GM21515 (cell line): ENCODE measurements at regions not wholly inside any gene's neighbourhood (a gene's known extent, or its start where the extent isn't known, plus 50 kb on each side); places are given as distances from the start of the nearest gene placed in this dataset.
"Not testable (repeated sequence)": the region's sequence is repeated elsewhere in the genome, so short reads cannot be mapped to it uniquely, and the experiment has no call there.

Experiments
- ATAC-seq: cut with Tn5 transposase; IDR thresholded peaks from one replicate; pipeline ENCODE4 v1.9.1; 2021; ENCODE audit not compliant: unreplicated experiment

DNA sequence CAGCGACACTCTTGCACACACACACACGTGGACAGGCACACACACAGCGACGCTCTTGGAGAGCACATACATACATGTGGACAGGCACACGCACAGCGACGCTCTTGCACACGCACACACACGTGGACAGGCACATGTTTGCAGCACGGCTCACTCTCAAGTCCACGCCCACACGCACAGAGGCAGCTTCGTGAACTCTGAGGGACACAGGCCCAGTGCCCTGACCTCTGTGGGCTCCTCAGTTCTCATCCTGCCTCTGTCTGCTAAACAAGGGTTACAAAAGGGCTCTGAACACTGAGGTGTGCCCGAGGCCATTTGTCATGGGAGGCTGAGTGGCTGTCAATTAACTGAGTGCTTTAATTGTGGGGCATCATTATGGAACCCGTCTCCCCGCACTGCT, 558.8 kb upstream of the ADAMTS16 start:
- ATAC-seq = no peak

DNA sequence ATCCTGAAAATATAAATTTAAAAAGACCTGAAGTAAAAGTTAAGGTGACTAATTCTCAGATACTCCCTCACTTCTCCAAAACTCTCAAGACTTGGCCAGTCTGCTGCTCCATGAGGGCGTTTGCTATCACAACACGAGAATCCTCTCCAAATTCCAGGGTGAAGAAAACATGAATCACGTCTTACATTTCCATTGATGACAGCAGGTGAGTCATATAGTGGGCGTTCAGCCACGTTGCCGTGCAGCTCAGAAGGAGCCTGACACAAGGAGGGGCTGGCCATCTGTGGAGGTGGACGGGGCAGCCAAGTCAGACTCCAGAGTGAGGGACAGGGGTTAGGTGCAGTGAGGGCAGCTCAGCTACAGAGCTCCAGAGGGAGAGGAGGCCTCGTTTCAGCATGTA, 555.1 kb upstream of the ADAMTS16 start:
- ATAC-seq = no peak

DNA sequence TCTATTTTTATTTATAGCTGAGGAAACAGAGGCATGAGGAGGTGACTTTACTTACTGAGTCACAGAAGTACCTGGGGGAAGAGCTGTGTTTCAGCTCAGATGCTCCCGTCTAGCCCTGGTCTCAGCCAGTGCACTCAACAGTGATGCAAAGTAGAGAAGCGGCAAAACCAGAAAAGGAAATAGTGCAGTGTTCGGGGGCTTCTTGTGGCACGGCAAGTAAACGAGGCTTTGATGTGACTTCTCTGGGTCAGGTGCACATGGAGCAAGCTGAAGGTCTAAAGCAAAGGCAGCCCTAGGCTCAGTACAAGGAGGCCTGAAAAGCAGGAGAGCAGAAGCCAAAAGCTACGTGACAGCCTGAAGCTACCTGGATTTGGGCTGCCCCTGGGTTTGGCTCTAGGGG, 526.7 kb upstream of the ADAMTS16 start:
- no peak for ATAC-seq

DNA sequence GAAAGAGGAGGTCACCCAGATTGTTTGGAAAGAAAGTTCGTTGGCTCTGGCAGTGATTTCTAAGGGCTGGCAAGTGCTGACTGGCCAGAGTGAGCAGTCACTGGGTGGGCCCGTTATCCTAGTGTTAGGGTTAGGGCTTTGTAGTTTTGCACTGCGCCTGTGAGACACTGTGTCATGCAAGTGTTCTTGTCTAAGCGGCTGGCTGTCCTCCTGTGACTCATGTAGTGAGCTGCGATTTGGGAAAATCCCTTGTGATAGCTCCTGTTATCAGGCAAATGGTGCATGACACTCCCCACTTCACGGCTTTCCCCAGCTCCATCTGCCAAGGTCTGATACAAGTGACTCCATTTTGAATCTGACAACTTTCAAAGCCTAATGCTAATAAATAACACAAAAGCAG, 526.0 kb upstream of the ADAMTS16 start:
- no peak for ATAC-seq

DNA sequence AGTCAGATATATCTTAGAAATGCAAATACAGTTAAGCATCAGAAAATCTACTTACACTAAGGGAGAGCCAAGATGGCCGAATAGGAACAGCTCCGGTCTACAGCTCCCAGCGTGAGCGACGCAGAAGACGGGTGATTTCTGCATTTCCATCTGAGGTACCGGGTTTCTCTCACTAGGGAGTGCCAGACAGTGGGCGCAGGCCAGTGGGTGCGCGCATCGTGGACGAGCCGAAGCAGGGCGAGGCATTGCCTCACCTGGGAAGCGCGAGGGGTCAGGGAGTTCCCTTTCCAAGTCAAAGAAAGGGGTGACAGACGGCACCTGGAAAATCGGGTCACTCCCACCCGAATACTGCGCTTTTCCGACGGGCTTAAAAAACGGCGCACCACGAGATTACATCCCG, 524.8 kb upstream of the ADAMTS16 start:
- not testable (repeated sequence) for ATAC-seq

DNA sequence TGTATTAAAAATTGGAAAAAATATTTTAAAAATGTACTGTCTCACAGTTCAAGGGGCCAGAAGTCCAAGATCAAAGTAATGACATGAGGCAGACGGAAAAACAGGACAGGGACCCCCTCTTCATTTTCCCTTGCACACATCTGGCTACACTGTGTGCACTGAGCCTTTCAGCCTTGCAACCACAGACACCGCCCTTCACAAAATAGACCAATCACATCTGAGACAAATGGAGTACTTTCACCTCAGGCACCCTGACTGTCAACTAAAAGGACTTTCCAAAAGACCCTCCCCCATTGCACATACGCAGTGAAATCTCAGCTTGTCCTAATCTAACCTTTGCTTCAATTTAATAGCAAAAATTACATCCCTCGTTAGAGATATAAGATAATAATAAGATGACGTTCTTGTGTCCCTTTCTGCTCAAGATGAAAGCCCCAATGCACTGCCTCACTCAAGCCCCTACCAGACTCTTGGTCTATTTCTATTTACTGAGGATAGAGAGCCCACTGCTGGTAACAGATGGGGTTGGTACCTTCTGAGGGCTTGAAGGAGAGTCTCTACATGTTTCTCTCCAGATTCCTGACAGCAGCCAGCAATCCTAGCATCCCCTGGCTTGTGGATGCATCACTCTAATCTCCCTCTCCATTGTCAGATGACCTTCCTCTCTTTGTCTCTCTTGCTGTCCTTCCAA, 514.8 kb upstream of the ADAMTS16 start:
- no peak for ATAC-seq

DNA sequence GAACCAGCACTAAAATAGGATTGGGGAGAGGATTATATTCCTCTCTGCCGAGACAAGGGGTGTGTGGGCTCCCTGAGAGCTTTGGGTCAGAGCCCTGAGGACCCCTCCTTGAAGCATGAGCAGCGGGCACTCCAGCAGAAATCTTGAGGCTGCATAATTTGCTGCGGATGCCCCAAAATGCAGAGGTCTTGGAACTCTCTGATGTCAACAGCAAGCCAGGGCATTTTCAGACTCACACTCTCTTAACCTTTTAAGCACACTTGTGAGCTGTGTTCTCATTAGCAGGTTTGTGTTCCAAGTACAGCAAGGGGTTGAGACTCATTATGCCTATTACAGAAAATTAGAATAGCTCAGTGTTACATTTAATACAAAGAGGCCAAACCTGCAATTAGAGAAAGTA, 513.0 kb upstream of the ADAMTS16 start:
- ATAC-seq = no peak

DNA sequence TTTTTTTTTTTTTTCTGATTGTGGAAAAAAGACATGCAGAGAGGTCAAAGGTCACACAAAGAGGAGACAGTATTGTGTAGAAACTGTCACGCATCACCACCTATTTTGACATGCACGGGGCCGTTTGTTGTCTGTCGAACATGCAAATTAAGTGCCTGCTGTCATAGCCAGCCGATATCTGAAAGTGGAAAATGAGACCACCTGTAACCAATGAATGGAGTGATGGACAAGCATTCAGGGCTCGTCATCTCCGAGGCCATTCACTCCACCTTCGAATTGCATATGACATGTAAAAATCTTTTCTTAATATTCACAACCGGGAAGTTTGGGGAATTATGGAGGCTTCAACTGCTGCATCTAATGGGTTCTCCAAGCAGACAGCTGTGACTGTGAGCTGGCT, 512.2 kb upstream of the ADAMTS16 start:
- no peak for ATAC-seq

DNA sequence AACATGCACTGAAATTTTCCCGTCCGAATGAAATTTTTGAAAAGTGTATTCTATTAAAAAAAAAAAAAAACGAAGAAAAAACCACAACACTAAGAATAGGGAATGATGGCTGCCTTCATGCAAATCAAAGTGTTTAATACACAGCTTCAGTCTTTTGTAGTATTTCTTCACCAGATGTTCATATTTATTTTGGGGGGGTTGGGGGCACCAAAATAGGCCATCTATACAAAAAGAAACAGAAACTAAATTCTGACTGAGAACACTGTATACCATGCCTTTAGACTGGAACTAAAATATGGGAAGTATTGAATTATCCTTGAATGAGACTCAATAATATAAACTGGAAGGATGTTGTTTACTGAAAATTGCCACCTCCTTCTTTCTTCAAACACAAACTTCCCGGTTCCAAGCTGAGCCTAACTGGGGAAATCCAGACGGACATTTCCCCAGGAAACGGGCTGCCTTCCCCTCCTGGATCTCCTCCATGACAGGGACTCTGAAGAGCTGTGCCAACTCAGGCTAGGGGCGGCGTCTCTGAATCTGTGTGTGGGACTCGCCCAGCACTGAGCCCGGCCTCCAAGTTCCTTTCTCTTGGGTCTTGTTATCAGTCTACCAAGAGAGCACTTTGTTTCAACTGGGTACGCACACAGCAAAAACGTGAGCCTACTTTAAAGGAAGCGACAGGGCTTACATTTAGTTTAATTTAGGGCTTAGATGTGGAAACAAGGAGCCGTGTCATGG, 511.3 kb upstream of the ADAMTS16 start:
- no peak for ATAC-seq

DNA sequence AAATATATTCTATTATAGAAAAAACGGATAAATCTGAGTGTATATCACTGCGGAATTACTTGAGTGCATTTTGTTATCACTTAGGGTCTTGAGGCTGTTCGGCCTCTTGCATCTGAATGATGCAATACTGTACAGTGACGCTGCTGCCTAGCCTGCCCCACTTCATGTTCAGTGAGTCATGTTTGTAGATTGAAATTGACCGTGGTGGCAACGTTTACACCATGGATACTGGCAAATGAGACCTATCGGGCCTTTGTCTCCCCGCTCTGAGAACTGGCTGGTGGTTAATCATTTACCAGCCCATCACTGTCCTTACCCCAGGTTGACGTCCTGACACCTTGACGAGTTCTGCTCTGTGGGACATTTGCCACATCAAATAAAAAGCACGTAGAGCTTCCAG, 510.1 kb upstream of the ADAMTS16 start:
- ATAC-seq = no peak

DNA sequence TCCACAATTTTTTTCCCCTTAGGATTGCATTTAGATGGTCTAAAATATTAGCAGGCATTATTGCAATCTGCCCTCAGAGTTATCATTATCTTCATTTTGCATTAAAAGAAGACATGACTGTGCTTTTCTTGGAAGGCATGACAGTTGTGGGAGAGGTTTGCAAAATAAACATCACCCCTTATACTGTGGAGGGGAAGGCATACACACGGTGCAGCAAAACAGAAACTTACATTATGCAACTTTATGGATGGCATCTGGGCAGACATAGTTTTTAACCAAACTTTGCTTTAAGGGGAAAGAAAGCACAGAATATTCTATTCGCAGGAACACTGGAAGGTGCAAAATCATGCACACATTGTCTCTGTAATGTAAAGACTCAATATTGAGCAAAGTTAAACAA, 505.8 kb upstream of the ADAMTS16 start:
- no peak for ATAC-seq

DNA sequence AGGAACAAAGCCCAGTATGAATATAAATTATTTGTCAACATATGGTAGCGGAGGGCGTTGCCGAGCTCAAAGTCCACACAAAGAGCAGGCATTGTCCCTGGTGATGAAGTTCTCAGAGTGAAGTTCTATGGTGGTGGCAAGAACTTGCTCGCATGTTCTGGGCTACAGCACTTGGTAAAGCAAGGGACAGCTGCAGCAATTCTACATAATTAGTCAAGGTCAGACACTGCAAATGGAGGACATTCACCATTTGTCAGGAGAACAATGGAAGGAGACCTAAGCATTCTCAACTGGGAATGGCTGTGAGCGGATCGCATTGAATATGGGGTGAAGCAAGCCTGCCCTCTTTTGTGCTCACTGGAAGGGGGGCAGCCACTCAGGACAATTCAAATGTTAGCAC, 503.8 kb upstream of the ADAMTS16 start:
- ATAC-seq = no peak

DNA sequence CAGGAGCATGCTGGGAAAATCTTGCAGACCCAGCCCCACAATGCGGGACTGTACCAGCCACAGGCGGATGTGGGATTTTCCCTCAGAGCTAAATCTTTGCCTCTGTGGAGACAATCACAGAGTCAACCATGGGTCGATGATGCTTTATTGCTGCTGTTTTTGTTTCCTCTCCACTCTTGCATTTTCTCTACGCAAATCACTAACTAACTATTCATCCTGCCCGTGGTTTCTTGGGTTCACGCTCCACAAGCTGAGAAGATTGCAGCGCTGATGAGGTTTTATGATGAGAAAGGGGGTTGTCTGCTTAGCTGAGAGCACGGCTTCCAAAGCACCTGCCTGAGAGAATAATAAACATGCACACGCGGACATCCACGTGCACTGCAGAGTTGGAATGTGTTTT, 500.2 kb upstream of the ADAMTS16 start:
- no peak for ATAC-seq

DNA sequence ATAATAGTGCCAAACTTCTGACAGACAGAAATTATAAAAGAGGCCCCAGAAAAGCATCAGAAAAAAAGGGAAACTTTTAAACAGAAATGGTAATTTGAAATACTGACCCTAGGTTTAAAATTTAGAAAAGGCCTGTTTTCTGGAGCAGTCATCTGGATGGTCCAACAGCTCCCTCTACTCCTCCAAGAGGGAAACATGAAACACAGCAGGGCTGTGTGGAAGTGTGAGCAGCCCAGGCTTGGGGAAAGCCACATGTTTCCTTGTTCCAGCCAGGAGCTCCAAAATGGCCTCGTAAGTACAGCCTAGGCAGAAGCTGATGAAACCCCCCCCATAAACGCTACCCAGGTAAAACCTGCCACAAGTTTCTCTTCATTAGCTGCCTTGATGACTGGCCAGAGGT, 499.3 kb upstream of the ADAMTS16 start:
- ATAC-seq = no peak

DNA sequence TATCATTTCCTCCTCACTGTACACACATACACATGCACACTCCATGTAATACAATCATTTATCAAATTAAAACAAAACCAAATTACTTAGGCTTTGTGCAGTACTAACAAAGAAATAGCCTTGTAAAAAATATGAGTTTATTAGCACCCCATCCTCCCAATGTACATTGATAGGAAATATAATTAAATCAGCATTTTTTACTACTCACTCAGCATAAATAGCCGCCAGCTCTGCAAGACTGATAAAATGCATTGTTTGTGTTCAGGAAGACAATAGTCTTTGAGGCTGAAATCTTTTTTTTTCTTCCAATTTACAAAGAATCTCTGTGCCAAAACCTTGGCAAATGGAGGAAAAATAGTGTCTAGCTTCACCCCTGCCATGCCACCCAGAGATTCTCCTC, 497.6 kb upstream of the ADAMTS16 start:
- no peak for ATAC-seq

DNA sequence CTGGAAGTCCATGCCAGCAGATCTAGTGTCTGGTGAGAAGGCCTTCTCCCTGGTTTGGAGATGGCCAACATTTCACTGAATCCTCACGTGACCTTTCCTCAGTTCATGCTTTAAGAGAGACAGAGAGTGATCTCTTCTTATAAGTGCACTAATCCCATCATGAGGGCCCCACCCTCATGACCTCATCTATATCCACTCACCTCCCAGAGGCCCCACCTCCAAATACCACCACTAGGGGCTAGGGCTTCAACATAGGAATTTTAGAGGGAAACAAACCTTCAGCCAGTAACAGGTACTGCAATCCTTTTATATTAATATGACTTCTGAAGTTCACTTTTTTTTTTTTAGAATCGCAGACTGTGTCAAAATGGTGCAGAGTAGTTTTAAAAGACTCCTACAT, 496.9 kb upstream of the ADAMTS16 start:
- ATAC-seq = no peak

DNA sequence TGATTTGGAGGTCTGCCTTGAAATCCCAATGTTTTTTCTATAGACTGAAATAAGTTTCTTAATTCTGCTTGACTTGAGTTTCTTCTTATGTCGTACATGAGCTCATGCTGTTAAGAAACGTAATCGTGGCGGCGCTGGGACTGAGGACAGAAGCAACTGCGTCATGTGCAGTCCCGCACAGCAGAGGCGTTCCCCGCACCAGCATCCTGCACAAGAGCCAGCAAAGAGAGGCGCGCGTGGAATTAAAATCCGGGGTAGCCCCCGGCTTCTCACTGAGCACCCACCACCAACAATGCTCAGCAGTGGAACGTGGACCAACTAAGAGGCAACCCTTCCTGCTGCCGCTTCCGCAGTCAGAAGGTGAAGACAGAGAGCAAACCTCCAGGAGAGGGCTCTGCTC, 496.2 kb upstream of the ADAMTS16 start:
- no peak for ATAC-seq

DNA sequence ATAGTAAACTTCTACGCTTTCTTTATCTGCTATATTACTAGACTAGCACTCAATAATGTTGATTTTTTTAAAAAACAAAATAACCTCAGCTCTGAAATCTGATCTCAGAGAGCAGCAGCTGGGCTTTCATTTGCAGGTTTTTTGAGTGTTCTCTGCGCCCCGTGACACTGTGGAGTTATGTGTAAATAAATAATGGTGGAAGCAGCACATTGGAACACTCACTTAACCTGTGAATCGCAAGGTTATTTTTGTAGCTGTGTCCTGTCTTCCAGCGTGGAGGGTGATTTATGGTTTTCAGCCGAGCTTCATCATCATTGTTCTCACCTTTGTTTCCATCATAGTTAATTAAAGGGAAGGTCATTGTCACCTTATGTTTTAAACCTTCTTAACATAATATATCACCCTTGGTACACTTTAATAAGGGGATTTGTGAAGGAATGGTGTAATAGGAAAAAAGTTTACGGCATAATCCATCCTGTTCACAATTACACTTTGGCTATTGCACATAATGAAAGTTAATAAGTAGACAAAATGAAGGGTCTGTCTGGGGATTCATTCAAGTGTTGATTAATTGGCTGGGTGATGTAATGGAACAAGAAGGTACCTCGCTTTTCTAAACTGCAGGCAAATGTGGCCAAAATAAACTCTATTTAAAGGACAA, 493.3 kb upstream of the ADAMTS16 start:
- no peak for ATAC-seq

DNA sequence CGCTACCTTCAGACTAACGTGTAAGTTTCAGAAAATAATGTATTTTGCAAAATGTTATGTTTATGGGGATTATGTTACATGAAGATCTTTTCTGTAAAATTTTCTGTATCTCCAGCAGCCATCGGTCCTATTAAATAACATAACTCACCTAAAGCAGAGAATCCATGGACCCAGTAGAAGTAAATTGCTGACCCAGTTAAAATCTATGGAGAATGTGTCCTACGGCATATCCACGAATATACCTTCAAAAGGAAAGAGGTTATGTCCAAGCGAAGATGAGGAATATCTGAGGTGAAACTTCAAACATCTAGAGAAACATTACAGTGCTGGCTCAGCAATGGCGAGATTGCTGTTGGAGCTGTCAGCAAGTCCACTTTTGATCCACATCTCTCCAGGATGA, 492.2 kb upstream of the ADAMTS16 start:
- ATAC-seq = no peak

DNA sequence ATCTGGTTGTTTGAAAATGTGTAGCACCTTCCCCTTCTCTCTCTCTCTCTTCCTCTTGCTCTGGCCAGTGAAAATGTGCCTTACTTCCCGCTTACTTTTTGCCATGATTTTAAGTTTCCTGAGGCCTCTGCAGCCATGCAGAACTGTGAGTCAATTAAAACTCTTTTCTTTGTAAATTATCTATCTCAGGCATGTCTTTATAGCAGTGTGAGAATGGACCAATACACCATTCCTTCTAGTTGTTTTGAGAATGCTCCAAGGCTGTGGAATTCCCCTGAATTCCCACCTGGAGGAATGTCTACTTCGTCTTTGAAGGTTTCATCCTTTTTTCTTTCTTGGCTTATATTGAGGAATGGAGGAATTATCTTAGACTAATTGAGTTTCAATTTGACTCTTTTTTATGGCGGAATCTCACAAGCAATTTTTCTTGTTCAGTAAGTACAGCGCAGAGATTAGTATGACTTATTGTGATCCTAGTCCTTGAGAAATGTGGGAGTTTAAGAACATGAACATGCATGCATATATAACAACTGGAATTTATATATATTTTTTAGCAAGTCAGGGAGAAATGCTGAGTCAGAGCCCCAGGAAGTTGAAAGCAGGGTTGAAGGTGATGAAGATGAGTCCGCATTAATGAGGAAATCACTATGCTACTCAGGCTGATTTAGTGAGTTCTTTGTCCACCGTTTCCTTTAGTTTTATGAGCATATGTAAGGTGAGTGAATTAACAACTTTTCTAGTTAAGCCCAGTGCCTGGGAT, 488.1 kb upstream of the ADAMTS16 start:
- no peak for ATAC-seq

DNA sequence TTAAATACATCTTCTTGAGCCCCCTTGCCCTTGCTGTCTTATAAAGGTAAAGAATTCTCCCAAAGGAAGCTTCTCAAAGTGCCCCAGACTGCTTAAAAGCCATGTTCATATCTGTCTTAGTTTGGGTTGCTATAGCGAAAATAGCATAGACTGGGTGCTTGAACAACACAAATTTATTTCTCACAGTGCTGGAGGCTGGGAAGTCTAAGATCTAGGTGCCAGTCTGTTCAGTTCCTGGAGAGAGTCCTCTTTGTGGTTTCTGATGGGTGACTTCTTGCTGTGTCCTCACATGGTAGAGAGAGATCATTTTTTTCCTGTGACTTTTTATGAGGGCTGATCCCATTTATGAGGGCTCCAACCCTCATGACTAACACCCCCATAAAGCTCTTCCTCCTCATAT, 486.7 kb upstream of the ADAMTS16 start:
- no peak for ATAC-seq

DNA sequence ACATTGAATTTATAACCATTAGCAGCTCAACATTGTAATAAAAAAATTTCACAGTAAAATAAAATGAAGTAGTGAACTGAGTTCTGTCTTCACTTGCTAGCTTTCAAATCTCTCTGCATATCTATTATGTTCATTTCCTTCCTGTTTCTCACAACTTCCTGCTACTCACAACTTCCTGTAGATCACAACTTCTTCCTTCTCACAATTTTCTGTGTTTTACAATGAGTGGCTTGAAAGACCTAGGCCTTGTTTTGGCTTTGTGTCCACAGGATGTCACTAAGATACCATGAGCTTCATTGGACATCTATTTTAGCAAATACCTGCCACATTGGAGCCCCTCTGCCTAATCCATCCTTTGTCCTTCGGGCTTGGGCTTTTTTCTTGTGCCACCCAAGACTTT, 480.3 kb upstream of the ADAMTS16 start:
- ATAC-seq = no peak
